ENCODE measurements at regions not wholly inside any gene's neighbourhood (a gene's known extent, or its start where the extent isn't known, plus 50 kb on each side); places are given as distances from the start of the nearest gene placed in this dataset.
"Not testable (repeated sequence)": the region's sequence is repeated elsewhere in the genome, so short reads cannot be mapped to it uniquely, and the experiment has no call there.

DNA sequence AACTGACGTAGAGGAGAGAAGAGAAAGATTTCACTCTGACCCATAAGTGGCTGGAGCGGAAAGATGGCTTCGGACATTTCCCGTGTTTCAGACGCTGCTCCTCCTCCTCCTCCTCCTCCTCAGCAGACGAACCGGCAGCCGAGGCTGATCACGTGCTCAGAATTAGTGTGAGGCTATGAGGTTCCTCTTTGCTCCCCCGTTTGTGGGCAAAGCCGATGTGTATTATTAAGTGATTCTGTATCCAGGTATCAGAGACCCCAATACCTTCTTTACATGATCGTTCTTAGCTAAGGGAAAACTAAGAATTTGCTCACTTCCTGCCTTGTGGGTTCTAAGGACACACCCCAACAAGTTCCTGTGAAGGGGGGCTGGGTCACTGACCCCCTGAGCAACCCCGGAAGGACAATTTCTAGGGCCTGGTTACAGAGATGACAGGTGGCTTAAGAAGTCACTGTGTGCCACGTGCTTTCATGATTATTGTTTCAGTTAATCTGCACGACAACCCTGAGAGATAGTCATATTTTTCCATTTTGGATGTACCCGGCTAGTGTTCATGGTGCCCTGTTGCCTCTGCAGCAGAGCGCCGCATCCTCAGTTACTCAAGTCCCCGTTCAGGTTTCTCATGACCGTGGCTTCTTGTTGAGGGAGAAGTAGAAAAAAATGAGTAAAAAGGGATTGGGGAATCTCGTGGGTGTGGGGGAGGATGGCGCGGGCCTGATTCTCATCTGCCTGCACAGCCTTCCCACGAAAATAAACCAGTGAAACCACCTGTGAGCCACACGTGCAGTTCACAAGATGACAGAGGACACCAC lies 671.8 kb downstream of the QKI start:
- DNase-seq, result peak in 14 of 56 donors; percentile 37 to 70 (median 51)

DNA sequence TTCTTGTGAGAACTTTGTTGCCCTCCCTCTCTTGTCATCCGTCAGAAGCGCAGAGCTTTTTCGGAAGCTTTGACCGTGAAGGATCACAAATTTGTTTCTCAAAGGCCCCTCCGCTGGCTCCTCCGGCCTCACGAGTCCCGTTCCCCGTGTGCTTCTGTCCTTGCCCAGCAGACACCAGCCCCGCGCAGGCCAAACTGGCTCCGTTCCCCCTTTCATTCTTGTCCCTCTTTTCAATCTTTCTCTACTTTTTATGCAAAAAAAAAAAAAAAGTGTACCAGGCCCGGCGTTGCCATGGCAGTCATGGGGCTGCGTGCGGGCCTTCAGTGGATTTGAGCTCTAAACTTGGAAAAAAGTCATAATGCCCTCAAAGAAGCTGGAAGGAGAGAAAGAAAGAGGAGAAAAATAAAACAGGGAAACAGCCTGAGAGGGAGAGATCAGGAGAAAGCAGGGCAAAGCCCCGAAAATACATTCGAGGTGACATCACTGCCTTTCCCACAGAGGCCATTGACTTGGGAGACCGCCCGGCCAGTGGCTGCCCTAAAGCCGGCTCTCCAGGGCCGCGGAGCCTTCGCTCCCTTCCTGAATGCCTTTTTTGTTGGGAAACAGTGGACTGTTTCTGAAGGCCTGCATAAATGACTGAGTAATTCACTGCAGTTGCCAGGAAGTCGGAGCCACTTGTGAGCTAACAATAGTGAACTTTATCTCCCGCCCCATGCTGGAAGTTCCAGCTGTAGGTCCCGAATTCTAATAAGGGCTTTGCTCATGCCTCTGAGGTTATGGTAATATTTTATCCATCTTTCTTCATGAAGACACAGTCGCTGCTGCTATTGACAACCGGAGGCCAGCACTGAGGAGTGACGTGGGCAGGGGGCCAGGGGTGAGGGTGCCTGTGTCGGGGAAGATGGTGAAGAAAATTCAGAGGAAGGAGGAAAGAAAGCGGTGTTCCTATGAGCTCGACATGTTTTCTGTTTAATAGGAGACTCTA lies 670.9 kb downstream of the QKI start:
- peak in 54 of 56 donors; percentile 23 to 98 (median 91) for DNase-seq

DNA sequence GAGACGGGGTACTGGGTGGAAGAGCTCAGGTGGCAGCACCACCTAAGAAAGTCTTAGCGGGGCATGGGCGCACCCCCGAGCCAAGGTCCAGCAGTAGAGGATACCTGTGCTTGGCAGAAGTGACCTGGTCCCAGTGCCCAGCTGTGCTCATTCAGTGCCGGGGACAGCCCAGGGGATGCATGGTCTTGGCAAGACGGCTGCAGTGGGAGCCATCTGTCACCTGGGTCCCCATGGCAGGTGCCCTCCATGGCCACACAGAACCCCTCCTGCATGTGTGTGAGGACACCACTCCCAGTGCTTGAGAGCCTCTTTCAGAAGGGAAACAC lies 664.7 kb downstream of the QKI start:
- no peak for DNase-seq

DNA sequence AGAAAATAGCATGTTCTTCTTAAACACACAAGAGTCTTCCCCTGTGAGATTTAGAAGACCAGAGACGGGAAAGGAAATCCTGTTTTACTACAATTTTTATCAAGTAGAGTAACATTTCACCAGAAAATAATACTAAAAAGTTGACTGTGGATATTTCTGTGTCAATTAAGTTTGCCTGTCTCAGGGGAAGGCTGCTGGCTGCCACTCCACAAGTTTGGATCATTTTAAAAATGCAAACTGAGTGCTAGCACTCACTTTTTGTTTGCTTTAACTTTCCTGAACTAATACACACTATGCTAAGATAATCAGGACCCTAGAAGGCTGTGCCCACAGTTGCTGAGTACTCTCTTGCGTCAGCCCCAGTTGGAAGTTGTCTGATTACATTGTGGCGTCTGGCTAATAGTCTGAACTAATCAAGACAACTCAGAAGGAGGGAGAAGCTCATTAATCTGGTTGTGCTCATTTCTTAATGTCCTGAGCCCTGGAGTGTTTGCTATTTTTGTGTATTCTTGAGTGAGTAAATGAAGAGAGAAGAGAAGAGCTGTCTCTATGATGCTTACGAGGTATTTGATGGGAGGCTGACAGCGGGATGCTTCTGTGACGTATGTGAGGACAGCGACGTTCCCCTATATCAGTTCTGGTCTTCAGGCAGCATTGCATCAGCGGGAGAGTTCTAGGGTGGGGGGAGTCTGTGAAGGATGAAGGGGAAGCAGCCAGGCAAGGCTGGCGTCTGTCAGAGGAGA lies 664.2 kb downstream of the QKI start:
- peak in 1 of 56 donors; percentile 15 for DNase-seq

DNA sequence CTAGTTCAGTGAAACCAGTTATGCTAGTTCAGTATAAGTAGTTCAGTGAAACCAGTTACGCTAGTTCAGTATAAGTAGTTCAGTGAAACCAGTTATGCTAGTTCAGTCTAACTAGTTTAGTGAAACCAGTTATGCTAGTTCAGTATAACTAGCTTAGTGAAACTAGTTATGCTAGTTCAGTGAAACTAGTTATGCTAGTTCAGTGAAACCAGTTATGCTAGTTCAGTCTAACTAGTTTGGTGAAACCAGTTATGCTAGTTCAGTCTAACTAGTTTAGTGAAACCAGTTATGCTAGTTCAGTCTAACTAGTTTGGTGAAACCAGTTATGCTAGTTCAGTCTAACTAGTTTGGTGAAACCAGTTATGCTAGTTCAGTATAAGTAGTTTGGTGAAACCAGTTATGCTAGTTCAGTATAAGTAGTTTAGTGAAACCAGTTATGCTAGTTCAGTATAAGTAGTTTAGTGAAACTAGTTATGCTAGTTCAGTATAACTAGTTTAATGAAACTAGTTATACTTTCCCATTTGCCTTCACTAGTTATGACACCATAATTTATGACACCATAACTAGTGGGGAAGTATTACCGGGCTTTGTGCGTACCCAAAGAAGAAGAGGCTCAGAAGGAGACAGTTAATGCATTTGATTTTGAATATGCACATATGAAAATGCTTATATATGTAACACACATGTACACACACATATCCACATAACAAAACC lies 662.5 kb downstream of the QKI start:
- DNase-seq, result not testable (repeated sequence)

DNA sequence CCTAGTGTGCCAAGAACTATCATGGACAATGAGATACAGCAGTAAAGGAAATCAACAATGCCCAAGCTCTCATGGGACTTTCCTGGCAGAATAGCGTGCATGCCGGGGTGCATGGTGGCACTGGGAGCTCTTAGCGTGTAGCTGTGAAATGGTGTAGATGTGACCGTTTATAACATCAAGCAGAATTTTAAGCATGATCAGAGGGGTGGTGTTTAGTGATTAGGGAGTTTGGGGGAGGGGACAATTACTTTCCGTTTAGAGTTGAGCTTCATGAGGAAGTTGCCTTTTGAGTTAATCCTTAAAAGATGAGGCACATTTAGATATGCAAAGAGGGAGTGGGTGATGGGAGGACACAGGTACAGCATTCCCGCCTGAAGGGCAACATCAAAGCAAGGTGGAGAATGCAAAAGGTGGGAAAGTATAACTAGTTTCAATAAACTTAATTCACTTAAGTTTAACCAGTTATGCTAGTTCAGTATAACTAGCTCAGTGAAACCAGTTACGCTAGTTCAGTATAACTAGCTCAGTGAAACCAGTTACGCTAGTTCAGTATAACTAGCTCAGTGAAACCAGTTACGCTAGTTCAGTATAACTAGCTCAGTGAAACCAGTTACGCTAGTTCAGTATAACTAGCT lies 661.6 kb downstream of the QKI start:
- DNase-seq, result no peak

DNA sequence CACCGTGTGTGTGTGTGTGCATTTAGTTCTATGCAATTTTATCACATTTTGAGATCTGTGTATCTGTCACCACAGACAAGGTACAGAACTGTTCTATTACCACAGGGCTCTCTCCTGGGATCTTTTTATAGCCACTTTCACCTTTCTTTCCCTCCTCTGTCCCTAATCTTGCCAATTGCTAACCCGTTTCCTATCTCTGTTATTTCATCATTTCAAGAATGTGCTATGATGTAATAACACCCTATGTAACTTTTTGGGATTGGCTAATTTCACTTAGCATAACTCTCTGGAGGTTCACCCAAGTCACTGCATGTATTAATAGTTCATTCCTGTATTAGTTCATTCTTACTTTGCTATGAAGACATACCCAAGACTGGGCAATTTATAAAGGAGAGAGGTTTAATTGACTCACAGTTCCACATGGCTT lies 657.7 kb downstream of the QKI start:
- DNase-seq, result no peak

DNA sequence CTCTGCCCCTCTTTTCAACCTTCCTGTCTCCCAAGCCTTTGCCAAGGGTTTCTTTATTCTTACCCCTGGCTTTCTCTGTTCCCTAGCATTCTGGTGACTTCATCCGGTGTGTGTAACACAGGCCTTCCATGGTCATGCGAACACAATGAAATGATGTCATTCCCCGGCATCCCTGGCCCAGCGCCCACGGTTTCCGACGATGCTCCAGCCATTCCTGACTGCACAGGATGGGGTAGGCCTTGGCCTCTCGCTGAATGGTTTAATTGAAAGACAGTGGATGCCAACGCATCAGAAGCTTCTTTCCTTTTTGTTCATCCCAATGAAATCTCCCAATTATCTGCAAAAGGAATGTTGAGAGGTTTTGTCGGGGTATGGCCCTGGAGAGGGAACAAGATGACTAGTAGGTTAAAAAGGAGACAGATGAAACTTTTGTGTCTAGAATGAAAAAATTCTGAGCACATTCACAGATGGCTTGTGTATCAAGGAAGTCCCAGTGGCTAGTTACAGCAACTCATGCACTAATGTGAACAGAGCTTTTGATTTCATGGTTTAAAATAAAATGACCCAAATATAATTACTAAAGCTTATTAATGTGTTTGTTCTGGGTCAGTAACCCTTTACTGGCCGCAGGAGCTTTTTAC lies 655.0 kb downstream of the QKI start:
- peak in 36 of 56 donors; percentile 5 to 84 (median 32) for DNase-seq

DNA sequence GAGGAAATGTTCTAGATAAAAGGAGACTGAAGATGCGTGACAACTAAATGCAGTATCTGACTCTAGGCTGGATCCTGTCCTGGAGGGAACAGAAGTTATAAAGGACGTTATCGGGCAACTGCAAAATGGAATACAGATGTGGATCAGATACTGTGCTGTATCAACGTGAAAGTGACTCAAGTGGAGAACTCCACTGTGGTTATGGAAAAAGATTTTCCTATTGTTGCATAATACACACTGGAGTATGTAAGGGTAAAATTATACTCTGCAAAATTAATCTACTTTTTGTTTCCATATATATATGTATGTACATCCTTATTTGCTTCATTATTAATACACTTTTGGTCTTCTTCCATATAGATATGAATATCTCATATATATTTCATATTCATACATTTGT lies 654.0 kb downstream of the QKI start:
- no peak for DNase-seq

DNA sequence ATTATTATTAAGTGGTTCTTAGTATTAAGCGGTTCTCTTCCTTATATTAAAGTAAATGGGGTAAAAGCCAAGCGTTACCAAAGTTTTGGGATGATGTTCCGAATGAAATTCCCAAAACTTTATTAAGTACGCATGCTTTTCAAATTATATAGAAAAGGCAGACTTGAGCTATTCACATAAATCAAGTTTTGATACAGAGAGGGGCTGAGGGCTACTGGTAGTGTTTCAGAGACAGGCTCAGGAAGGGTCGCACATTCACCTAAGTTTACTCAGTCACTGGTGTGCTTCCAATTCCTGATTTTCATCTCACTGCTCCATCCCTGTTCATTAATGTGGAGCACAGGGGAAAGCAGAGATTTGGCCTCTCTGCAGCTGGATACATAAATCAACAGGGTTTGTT lies 652.2 kb downstream of the QKI start:
- DNase-seq, result no peak

DNA sequence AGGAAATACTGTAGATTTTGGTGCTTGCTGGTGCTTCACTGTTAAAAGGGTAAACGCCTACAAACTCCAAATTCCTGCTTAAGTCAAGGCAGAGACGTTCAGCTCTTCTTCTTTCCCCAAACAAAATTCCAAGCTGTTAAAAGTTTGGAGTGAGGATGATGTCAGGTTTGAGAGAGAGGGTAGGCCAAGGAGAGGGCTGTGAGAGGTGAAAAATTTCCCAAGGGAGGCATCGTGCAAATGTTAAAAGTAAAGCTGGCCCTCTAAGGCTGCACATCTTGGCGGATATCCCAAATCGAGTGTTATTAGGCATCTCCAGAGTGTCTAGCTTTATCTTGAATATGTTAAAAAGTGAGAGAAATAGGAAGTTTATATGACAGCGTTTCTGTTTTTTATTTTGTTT lies 651.8 kb downstream of the QKI start:
- DNase-seq, result no peak

DNA sequence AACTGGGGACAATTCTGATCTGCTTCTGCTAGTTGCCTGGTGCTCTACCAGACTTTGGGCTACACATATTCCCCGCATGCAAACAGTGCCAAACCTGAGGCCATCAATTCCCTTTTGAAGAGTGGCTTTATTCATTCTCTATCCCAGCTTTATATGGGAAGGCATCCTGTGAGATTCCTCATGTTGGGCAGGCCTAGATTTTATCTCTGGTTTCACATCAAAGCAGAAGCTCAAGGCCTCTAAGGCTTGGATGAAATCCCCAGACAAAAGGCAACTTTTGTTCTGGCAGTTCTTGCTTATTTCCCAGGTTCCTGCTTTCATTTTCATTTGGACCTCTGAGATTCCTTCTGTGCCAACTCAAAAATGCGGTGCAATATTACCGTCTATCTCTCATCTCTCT lies 648.8 kb downstream of the QKI start:
- DNase-seq, result no peak

DNA sequence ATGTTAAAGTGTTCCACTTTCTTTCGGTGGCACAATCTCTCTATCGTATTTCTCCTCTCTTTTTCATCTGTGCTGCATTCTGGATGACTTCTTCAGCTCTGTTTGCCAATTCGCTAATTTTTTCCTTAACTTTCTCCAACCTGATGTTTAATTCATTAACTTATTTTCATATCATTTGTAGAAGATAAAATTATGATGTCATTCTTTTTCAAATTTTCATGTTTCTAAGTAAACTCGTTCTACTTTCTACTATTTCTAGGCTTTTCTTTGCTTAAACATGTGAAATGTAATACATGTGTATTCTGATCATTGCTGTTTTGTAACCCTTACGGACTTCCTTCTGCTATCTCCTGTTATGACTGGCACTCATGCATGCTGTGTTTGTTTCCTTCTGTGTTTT lies 648.4 kb downstream of the QKI start:
- no peak for DNase-seq

DNA sequence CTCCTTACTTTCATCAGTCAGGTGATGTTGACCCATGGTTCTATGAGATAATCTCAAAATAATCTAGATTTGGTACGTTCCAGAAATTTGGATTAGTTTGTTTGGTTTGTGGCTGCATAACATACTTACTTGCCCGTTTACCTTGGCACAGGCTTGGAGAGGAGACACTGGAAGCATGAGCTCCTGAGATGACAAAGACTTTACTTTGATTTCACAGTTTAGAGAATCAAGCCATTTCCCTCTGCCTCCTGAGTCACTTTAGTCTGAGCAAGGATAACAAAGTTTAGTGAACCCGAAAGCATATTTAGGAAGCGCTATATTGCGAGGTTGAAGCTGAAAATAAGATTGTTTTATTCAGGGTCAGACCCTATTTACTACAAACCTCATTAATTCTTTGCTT lies 643.4 kb downstream of the QKI start:
- no peak for DNase-seq

DNA sequence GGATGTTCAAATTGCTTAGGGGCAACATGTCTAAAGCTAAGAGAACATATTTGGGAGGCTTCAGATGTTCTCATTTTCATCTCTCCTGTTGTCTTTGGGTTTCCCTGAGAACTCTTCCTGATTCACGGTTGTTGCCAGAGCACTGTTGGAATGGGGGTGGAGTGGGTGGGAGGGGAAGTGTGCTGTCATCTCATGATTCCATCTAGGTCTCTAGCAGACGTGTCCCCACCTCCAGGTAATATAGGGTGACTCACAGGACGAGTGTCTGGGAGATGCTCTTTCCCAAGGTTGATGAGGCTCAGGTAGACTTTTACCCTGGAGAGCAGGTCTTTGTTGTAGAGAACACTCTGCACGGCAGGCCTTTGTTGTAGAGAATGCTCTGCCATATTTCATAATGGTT lies 636.9 kb downstream of the QKI start:
- DNase-seq, result peak in 25 of 56 donors; percentile 7 to 68 (median 36)

DNA sequence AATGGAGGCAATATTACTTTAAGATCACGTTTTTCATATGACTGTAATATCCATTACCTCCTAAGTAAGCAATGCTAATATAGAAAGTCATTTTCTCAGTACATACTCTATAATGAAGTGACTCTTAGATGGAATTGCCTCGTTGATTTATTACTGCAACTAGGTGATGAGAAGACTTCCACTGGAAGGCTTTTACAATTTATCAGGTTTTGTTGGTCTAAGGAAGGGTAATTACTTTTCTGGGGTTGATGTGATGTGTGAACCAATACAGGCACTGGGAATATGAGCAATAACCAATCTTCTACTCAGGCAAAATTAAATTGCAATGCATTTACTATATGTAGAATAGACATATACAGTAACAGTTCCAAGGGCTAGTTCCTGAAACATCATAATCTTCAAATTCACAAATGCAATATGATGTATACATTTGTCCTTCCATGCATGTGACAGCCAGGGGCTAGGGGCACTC lies 635.0 kb downstream of the QKI start:
- DNase-seq, result no peak

DNA sequence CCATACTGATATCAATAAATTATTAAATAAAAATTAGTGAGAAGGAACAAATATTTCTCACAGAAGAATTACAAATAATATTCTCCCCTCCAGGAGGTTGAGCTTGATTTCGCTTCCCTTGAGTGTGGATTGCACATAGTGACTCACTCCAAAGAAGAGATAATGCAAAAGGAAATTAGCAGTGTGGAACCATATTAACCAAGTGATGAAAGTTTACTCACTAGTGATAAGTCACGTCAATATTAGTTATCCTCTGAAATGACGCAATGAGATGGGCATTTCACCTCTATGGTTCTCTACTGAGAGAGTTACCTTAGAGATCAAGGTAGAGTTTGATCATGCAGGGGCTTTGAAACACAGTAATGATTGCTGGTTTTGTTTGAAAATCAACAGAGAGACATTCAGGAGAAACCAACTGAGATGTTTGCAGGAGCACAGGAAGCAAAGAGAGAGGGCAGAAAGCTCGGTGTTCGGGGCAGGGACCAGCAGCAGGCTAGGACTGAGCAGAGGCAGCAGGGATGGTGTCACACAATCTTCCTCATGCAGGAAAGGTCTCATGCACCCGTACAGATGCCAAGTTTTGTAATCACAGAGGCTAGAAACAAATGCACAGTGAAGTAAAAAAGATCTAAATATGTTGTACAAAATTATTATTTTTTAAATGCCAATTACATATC lies 634.5 kb downstream of the QKI start:
- no peak for DNase-seq

DNA sequence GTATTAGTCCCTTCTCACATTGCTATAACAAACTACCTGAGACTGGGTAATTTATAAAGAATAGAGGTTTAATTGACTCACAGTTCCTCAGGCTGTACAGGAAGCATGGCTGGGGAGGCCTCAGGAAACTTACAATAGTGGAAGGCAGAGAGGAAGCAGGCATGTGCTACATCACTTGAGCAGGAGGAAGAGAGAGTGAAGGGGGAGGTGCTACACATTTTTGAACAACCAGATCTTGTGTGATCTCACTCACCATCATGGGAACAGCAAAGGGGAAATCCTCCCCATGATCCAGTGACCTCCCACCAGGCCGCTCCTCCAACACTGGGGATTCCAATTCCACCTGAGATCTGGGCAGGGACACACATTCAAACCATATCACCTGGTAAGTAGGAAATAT lies 630.6 kb downstream of the QKI start:
- no peak for DNase-seq

DNA sequence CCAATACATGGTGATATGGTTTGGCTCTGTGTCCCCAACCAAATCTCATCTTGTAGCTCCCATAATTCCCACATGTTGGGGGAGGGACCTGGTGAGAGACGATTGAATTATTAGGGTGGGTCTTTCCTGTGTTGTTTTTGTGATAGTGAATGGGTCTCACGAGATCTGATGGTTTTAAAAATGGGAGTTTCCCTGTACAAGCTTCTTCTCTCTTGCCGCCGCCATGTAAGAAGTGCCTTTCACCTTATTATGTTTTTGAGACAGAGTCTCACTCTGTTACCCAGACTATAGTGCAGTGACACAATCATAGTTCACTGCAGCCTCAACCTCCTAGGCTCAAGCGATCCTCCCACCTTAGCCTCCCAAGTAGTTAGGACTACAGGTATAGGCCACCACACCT lies 629.1 kb downstream of the QKI start:
- not testable (repeated sequence) for DNase-seq

All from nucleus accumbens (tissue), 56 donors.